Transverse colon (tissue), 4 donors: ENCODE measurements at regions not wholly inside any gene's neighbourhood (a gene's known extent, or its start where the extent isn't known, plus 50 kb on each side); places are given as distances from the start of the nearest gene placed in this dataset.

Experiments used
- CTCF ChIP-seq, 5 experiments: fragments of 200-600 bp in 3 of 5; fragments of 450-650 bp in 2 of 5; sonication (generic) in 3 of 5; IDR thresholded peaks; 1 replicate in 2 of 5; 2 replicates in 3 of 5; pipeline ENCODE4 v1.5.1; 2016 to 2017; ENCODE audit warnings: antibody characterized with exemption in 5 of 5, inconsistent platforms in 3 of 5, mild to moderate bottlenecking in 2 of 5, moderate library complexity in 1 of 5
- EP300 ChIP-seq: sonication (generic); formaldehyde crosslinking; IDR thresholded peaks from one replicate; pipeline ENCODE4 v1.6.1; 2017; ENCODE audit warnings: antibody characterized with exemption, low read depth
- POLR2A ChIP-seq: fragments of 450-650 bp; IDR thresholded peaks from one replicate; pipeline ENCODE4 v1.6.1; 2016; ENCODE audit warnings: antibody characterized with exemption, mild to moderate bottlenecking, moderate library complexity
- POLR2AphosphoS5 ChIP-seq, 3 donors: sonication (generic); formaldehyde crosslinking; IDR thresholded peaks; one replicate each; pipeline ENCODE4 v1.6.1; 2016; ENCODE audit warnings: antibody characterized with exemption in 3 of 3

- no peak for TF ChIP-seq CTCF (IDR thresholded peaks at IDR 0.05)
- TF ChIP-seq POLR2A: no peak
- TF ChIP-seq POLR2AphosphoS5 (IDR thresholded peaks at IDR 0.05): no peak
- no peak for TF ChIP-seq EP300
Observed at GRCh38 chr14:98189062-98189461, 1082.9 kb downstream of the BCL11B start.
